ENCODE measurements at regions not wholly inside any gene's neighbourhood (a gene's known extent, or its start where the extent isn't known, plus 50 kb on each side); places are given as distances from the start of the nearest gene placed in this dataset.

DNA sequence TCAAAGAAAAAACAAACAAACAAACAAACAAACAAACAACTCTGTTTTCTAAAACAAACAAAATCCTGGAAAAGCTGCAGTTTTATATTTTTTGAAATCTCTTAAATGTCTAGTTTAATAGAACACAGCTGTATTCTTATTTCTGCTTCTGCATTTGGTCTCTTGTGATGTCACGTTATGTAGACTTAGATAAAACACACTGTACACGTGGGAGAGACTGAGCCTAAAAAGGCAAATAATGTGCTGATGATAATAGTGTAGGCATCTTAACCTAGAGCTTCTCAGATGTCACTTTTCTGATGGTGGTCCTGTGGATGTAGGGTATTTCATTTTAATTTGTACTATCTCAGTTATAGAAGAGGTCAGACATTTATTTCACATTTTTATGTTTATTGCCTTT, 261.7 kb downstream of the UTRN start:
- H3K27ac ChIP-seq = no peak overlapping the region
- POLR2A ChIA-PET (ENCODE audit: low non-redundant PET) = no interaction called here
- CTCF ChIA-PET = no interaction called here
- TF ChIP-seq, protein P1, sequence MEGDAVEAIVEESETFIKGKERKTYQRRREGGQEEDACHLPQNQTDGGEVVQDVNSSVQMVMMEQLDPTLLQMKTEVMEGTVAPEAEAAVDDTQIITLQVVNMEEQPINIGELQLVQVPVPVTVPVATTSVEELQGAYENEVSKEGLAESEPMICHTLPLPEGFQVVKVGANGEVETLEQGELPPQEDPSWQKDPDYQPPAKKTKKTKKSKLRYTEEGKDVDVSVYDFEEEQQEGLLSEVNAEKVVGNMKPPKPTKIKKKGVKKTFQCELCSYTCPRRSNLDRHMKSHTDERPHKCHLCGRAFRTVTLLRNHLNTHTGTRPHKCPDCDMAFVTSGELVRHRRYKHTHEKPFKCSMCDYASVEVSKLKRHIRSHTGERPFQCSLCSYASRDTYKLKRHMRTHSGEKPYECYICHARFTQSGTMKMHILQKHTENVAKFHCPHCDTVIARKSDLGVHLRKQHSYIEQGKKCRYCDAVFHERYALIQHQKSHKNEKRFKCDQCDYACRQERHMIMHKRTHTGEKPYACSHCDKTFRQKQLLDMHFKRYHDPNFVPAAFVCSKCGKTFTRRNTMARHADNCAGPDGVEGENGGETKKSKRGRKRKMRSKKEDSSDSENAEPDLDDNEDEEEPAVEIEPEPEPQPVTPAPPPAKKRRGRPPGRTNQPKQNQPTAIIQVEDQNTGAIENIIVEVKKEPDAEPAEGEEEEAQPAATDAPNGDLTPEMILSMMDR (conservative IDR thresholded peaks at IDR 0.05; ENCODE audit: low read depth) = no peak
- no peak for DNase-seq (ENCODE audit: low spot score)

DNA sequence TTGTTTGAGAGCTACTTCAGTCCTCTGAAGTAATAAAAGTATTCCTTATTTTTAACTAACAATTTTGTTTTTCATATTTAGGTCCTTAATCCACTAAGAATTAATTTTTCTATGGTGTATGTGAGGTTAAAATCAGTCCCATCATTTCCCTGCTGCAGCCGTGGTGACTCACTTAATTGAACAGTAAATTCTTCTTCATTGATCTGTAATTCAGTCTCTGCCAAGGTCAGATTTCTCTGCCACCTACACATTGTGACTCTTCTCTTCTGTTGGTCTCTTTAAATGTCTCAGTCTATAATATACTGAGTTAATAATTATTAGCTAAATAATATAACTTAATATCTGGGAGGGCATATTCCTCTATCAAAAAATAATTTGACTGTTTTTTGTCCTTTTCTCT, 262.3 kb downstream of the UTRN start:
- TF ChIP-seq, protein P1 (conservative IDR thresholded peaks at IDR 0.05; ENCODE audit: low read depth) = no peak
- no peak for DNase-seq (ENCODE audit: low spot score)
- H3K27ac ChIP-seq = no peak overlapping the region
- ChIA-PET POLR2A (ENCODE audit: low non-redundant PET) (no interaction called here), CTCF (no interaction called here)

DNA sequence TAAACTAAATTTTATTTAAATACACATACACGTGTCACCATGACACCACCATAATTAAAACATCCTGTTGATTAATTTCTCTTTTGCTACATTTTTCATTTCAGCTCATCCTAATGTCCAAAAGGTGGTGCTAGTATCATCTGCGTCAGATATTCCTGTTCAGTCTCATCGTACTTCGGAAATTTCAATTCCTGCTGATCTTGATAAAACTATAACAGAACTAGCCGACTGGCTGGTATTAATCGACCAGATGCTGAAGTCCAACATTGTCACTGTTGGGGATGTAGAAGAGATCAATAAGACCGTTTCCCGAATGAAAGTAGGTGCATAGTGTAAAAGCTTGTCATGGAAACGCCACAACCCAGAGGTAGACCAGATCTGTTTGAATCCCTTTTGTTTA, 263.4 kb downstream of the UTRN start:
- DNase-seq (ENCODE audit: low spot score) = no peak
- CTCF ChIA-PET = no interaction called here
- H3K27ac ChIP-seq = no peak overlapping the region
- POLR2A ChIA-PET (ENCODE audit: low non-redundant PET) = no interaction called here
- TF ChIP-seq, protein P1 (conservative IDR thresholded peaks at IDR 0.05; ENCODE audit: low read depth) = no peak

DNA sequence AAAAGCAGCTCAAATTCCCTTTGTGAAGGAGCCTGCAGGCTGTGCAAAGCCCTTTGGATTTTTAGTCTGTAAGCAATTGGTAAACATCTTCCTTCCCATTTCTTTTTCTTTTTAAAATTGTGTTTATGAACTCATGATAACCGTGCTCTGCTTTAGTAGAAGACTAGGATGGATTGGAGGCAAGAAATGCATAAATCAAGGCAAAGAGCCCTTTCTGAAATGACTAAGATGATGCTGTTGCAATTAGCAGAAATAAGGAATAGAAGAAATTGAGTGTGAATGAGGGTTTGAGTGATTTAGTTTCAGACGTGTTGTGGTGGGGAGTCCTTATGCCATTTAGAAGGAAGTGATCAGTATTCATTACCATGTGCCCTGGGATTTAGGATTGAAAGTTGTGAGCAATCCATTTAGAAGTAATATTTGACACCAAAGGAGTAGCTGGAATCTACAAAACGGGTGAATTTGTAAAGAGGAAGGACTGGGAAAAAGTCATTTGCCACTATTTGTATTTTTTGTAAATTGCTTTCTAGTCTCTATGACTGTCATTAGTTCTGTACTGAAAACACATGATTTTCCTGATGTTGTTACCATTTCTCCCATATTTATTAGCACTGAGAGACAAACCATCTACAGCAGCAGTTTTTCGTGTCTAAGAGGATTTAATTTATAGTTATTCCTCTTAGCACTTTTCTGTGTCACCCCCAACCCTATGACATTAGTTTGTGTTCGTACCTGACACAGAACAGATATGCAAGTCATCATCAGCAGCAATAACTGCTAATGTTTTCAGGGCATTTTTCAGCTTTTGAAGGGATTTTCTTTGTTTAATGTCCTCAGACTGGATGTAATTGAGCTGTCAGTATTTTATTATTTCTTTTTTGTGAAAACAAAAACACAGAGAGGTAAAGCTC, 265.0 kb downstream of the UTRN start:
- TF ChIP-seq, protein P1 (conservative IDR thresholded peaks at IDR 0.05; ENCODE audit: low read depth) = no peak
- H3K27ac ChIP-seq = no peak overlapping the region
- ChIA-PET CTCF (interaction anchor here (0.6 kb wide), 1 partner anchor 1624 kb away, joined by 3 read pairs; no protein-coding TSS in a partner anchor), POLR2A (ENCODE audit: low non-redundant PET) (no interaction called here)
- no peak for DNase-seq (ENCODE audit: low spot score)

DNA sequence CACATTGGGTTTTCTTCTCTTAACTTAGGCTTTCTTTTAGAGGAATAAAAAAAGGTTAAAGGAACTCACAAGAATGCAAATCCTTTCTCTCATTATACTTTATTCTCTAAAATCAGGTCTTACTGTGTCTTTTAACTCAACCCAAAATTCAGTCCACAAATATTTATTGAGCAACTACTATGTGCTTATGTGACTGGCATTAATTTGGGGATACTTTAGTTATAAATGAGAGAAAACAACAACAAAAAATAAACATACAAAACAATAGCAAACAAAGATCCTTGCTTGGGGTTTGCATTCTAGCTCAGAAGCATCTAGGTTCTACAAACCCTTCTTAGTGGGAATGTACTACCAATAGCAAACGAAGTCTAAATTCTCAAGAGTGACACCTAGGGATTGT, 266.2 kb downstream of the UTRN start:
- no peak for DNase-seq (ENCODE audit: low spot score)
- ChIA-PET CTCF (no interaction called here), POLR2A (ENCODE audit: low non-redundant PET) (no interaction called here)
- TF ChIP-seq, protein P1 (conservative IDR thresholded peaks at IDR 0.05; ENCODE audit: low read depth) = no peak
- no peak overlapping the region for H3K27ac ChIP-seq

DNA sequence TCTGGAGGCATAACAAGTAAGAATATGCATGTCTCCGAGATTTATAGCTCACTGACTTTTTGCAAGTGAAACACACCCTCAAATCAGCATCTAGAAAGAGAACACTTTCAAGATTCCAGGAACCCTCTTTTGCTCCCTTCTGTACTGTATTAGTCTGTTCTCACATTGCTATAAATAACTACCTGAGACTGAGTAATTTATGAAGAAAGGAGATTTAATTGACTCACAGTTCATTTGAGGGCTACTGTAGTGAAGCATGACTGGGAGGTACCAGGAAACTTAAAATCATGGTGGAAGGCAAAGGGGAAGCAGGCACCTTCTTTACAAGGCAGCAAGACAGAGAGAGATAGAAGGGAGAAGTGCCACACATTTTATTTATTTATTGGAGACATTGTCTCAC, 269.9 kb downstream of the UTRN start:
- CTCF ChIA-PET = interaction anchor here (0.6 kb wide), 1 partner anchor 227 kb away, joined by 3 read pairs; no protein-coding TSS in a partner anchor
- DNase-seq (ENCODE audit: low spot score) = no peak
- TF ChIP-seq, protein P1 (conservative IDR thresholded peaks at IDR 0.05; ENCODE audit: low read depth) = no peak
- POLR2A ChIA-PET (ENCODE audit: low non-redundant PET) = no interaction called here
- no peak overlapping the region for H3K27ac ChIP-seq

Measured in RWPE1 (cell line).